GM23338 (cell line): ENCODE measurements at regions not wholly inside any gene's neighbourhood (a gene's known extent, or its start where the extent isn't known, plus 50 kb on each side); places are given as distances from the start of the nearest gene placed in this dataset.

Experiments
- ATAC-seq: fragments of 200-7000 bp; cut with Tn5 transposase; 3 replicates; pipeline ENCODE4 v1.9.1; 2020
- DNase-seq: peaks from one replicate; pipeline ENCODE4 v3.0.0-alpha.2; 2015; ENCODE audit warnings: low spot score
- H2AFZ ChIP-seq: fragments of 200-600 bp; sonication (generic); 2 replicates; pipeline ENCODE4 v1.8.0; 2016; ENCODE audit warnings: antibody characterized with exemption, mild to moderate bottlenecking, moderate library complexity
- H3F3A ChIP-seq: fragments of 200-600 bp; sonication (generic); replicated peaks from 2 replicates; pipeline ENCODE4 v1.8.0; 2017; ENCODE audit warnings: antibody characterized with exemption, mixed run types, low read depth
- H3K27ac ChIP-seq: fragments of 200-600 bp; sonication (generic); 2 replicates; pipeline ENCODE4 v1.6.1; 2016; ENCODE audit warnings: low read depth
- H3K27me3 ChIP-seq: fragments of 200-600 bp; sonication (generic); 2 replicates; pipeline ENCODE4 v1.8.0; 2016; ENCODE audit warnings: mild to moderate bottlenecking, mixed run types, moderate library complexity; ENCODE audit not compliant: insufficient read depth
- H3K36me3 ChIP-seq: fragments of 200-600 bp; sonication (generic); 2 replicates; pipeline ENCODE4 v1.8.0; 2016; ENCODE audit warnings: mild to moderate bottlenecking; ENCODE audit not compliant: insufficient read depth
- H3K4me1 ChIP-seq: fragments of 200-600 bp; sonication (generic); 2 replicates; pipeline ENCODE4 v1.8.0; 2016; ENCODE audit warnings: mild to moderate bottlenecking, moderate library complexity; ENCODE audit not compliant: insufficient read depth
- H3K4me2 ChIP-seq: fragments of 200-600 bp; sonication (generic); 2 replicates; pipeline ENCODE4 v1.7.1; 2017; ENCODE audit warnings: mixed run types
- H3K4me3 ChIP-seq: fragments of 200-600 bp; sonication (generic); 2 replicates; pipeline ENCODE4 v1.6.1; 2016; ENCODE audit warnings: mixed run types
- H3K79me2 ChIP-seq: fragments of 200-600 bp; sonication (generic); replicated peaks from 2 replicates; pipeline ENCODE4 v1.8.0; 2017; ENCODE audit warnings: mild to moderate bottlenecking; ENCODE audit not compliant: insufficient read depth
- H3K9me2 ChIP-seq: fragments of 200-600 bp; sonication (generic); 2 replicates; pipeline ENCODE4 v1.8.0; 2017; ENCODE audit not compliant: insufficient read depth
- H4K20me1 ChIP-seq: fragments of 200-600 bp; sonication (generic); replicated peaks from 2 replicates; pipeline ENCODE4 v1.8.0; 2017; ENCODE audit warnings: mild to moderate bottlenecking; ENCODE audit not compliant: insufficient read depth
- H3K27ac Mint-ChIP-seq: 2 replicates; pipeline ENCODE4 v1.8.0; 2020; ENCODE audit warnings: inconsistent platforms, mild to moderate bottlenecking, moderate library complexity, mixed read lengths
- H3K27me3 Mint-ChIP-seq: 3 replicates; pipeline ENCODE4 v1.8.0; 2022; ENCODE audit warnings: low read depth, mild to moderate bottlenecking, moderate library complexity, mixed read lengths, inconsistent platforms; ENCODE audit not compliant: insufficient read depth, poor library complexity
- H3K36me3 Mint-ChIP-seq: 3 replicates; pipeline ENCODE4 v1.8.0; 2021; ENCODE audit warnings: low read depth, mild to moderate bottlenecking, inconsistent platforms, moderate library complexity, mixed read lengths
- H3K4me1 Mint-ChIP-seq: 3 replicates; pipeline ENCODE4 v1.8.0; 2020; ENCODE audit warnings: mild to moderate bottlenecking, inconsistent platforms, mixed read lengths
- H3K4me3 Mint-ChIP-seq: 3 replicates; pipeline ENCODE4 v1.8.0; 2021; ENCODE audit warnings: moderate library complexity, mild to moderate bottlenecking, inconsistent platforms, mixed read lengths
- H3K9me3 Mint-ChIP-seq: 3 replicates; pipeline ENCODE4 v1.8.0; 2020; ENCODE audit warnings: moderate library complexity, mild to moderate bottlenecking, inconsistent platforms, mixed read lengths
- CREB1 ChIP-seq: fragments of 250-450 bp; sonication (Bioruptor Pico); IDR thresholded peaks from 2 replicates; pipeline ENCODE4 v1.5.0; 2020; ENCODE audit warnings: low read depth, mild to moderate bottlenecking, moderate library complexity
- CTCF ChIP-seq, 2 experiments: fragments of 200-600 bp in 1 of 2; sonication (generic) in 1 of 2; conservative IDR thresholded peaks; 2 replicates each; pipeline versions ENCODE4 v1.5.1 to v1.6.1; 2016 to 2017; ENCODE audit warnings: antibody characterized with exemption in 2 of 2, low read depth in 2 of 2, mild to moderate bottlenecking in 2 of 2, moderate library complexity in 1 of 2
- ETS1 ChIP-seq: IDR thresholded peaks from 2 replicates; pipeline ENCODE4 v1.6.1; 2016; ENCODE audit warnings: antibody characterized with exemption
- EZH2 ChIP-seq: fragments of 200-600 bp; sonication (generic); IDR thresholded peaks from one replicate; pipeline ENCODE4 v1.8.0; 2017; ENCODE audit warnings: antibody characterized with exemption, mild to moderate bottlenecking, low read depth; ENCODE audit not compliant: unreplicated experiment
- EZH2phosphoT487 ChIP-seq: fragments of 200-600 bp; sonication (generic); IDR thresholded peaks from one replicate; pipeline ENCODE4 v1.8.1; 2018; ENCODE audit warnings: antibody characterized with exemption; ENCODE audit not compliant: unreplicated experiment
- JUNB ChIP-seq: IDR thresholded peaks from one replicate; pipeline ENCODE4 v1.6.1; 2016; ENCODE audit warnings: antibody characterized with exemption; ENCODE audit not compliant: unreplicated experiment
- NANOG ChIP-seq: IDR thresholded peaks from 2 replicates; pipeline ENCODE4 v1.6.1; 2016; ENCODE audit warnings: antibody characterized with exemption, borderline replicate concordance
- POLR2AphosphoS5 ChIP-seq: IDR thresholded peaks from 2 replicates; pipeline ENCODE4 v1.6.1; 2016; ENCODE audit warnings: antibody characterized with exemption, low read depth
- REST ChIP-seq: IDR thresholded peaks from one replicate; pipeline ENCODE4 v1.6.1; 2018; ENCODE audit warnings: antibody characterized with exemption; ENCODE audit not compliant: unreplicated experiment
- STAT1 ChIP-seq: IDR thresholded peaks from one replicate; pipeline ENCODE4 v1.6.1; 2016; ENCODE audit warnings: antibody characterized with exemption; ENCODE audit not compliant: unreplicated experiment
- ZNF114 ChIP-seq: fragments of 250-450 bp; sonication (Bioruptor Pico); IDR thresholded peaks from 2 replicates; pipeline ENCODE4 v1.5.0; 2020; ENCODE audit warnings: mild to moderate bottlenecking, moderate library complexity
- ZNF331 ChIP-seq: fragments of 250-450 bp; sonication (Bioruptor Pico); IDR thresholded peaks from 2 replicates; pipeline ENCODE4 v1.5.0; 2020; ENCODE audit warnings: low read depth, mild to moderate bottlenecking, moderate library complexity

- TF ChIP-seq EZH2 (no peak), ZNF331 (CRISPR knock-in tag) (no peak), ZNF114 (no peak), CREB1 (no peak), ETS1 (no peak), STAT1 (no peak), JUNB (no peak), EZH2phosphoT487 (no peak), NANOG (no peak), REST (no peak), POLR2AphosphoS5 (no peak)
Observed at GRCh38 chr4:56149591-56149990, 200.8 kb downstream of the CEP135 start (continued).

GRCh38 chr4:56148428-56148827 lies 199.7 kb downstream of the CEP135 start:
- H3K4me3 ChIP-seq: no peak overlapping the region
- H3K36me3 ChIP-seq: no peaks in the 10 kb centered on the region
- no peak overlapping the region for H2AFZ ChIP-seq
- Mint-ChIP-seq H3K36me3 (no peaks in the 10 kb centered on the region), H3K4me3 (no peak overlapping the region), H3K9me3 (no peaks in the 10 kb centered on the region; the same call in 2 of the 3 replicates), H3K27ac (no peak overlapping the region), H3K4me1 (peaks cover 28% of the 10 kb centered on the region), H3K27me3 (peaks cover 8% of the 10 kb centered on the region)
- no peaks in the 10 kb centered on the region for H3F3A ChIP-seq
- H4K20me1 ChIP-seq: no peaks in the 10 kb centered on the region
- no peaks in the 10 kb centered on the region for H3K9me2 ChIP-seq
- H3K4me1 ChIP-seq: peaks cover 8% of the 10 kb centered on the region
- ATAC-seq: no peak
- H3K27me3 ChIP-seq: no peaks in the 10 kb centered on the region
- DNase-seq: no peak
- no peaks in the 10 kb centered on the region for H3K79me2 ChIP-seq
- no peak overlapping the region for H3K27ac ChIP-seq
- no peak overlapping the region for H3K4me2 ChIP-seq
- no peak for TF ChIP-seq EZH2phosphoT487
- TF ChIP-seq ZNF331 (CRISPR knock-in tag): no peak
- TF ChIP-seq ZNF114: no peak
- TF ChIP-seq CTCF (conservative IDR thresholded peaks at IDR 0.05; ENCODE audit: low read depth in 2 of 2): no peak
- TF ChIP-seq CREB1: no peak
- no peak for TF ChIP-seq NANOG
- no peak for TF ChIP-seq REST
- TF ChIP-seq JUNB: no peak
- TF ChIP-seq STAT1: no peak
- no peak for TF ChIP-seq POLR2AphosphoS5
